HCT116 (cell line): ENCODE measurements at regions not wholly inside any gene's neighbourhood (a gene's known extent, or its start where the extent isn't known, plus 50 kb on each side); places are given as distances from the start of the nearest gene placed in this dataset.

Experiments used
- ATAC-seq: fragments of 200-7000 bp; cut with Tn5 transposase; 2 replicates; pipeline ENCODE4 v1.9.1; 2020; ENCODE audit warnings: mild to moderate bottlenecking, moderate library complexity
- BruUV-seq: library from RNA; stranded (reverse); fragments of 400-500 nt; replicated peaks from 2 replicates; lab custom pipeline; 2021; lab: Mats Ljungman, UMichigan
- CTCF ChIA-PET: fragments of 300-600 bp; sonication (Branson Sonifier 250); formaldehyde crosslinking; loops from one replicate; lab custom pipeline; 2021; ENCODE audit warnings: antibody characterized with exemption; lab: Charles Lee
- POLR2A ChIA-PET: fragments of 300-600, 350-600 bp; sonication (Branson Sonifier 250); formaldehyde crosslinking; loops from one replicate; lab custom pipeline; 2021; ENCODE audit warnings: antibody characterized with exemption; lab: Charles Lee
- RAD21 ChIA-PET, 2 experiments: fragments of 300-600 bp; sonication (Branson Sonifier 250); formaldehyde crosslinking; loops; one replicate each; lab custom pipeline; 2023; ENCODE audit warnings: low total read pairs in 2 of 2; ENCODE audit not compliant: uncharacterized antibody in 2 of 2, unreplicated experiment in 2 of 2, low non-redundant PET in 1 of 2; lab: Charles Lee
- DNase-seq: peaks from one replicate; pipeline ENCODE4 v3.0.0-alpha.2; 2010; ENCODE audit warnings: low read depth, low spot score
- H2AFZ ChIP-seq: fragments of 200-600 bp; shearing (Covaris generic), sonication (generic); 2 replicates; pipeline ENCODE4 v1.6.1; 2017; ENCODE audit warnings: low read depth, mixed run types, mixed read lengths, antibody characterized with exemption, low read length; ENCODE audit not compliant: poor library complexity, severe bottlenecking
- H3K27ac ChIP-seq: 2 replicates; pipeline ENCODE4 v1.5.1; 2012; ENCODE audit warnings: low read depth, low read length
- H3K27me3 ChIP-seq: fragments of 200-600 bp; sonication (generic); 2 replicates; pipeline ENCODE4 v1.6.1; 2016; ENCODE audit warnings: mixed run types, low read length, mixed read lengths; ENCODE audit not compliant: insufficient read depth
- H3K36me3 ChIP-seq, 2 experiments: fragments of 200-500 bp in 1 of 2; fragments of 200-600 bp in 1 of 2; sonication (Bioruptor generic) in 1 of 2; sonication (generic) in 1 of 2; 2 replicates each; pipeline versions ENCODE4 v1.5.1 to v1.6.1; 2014 to 2016; ENCODE audit warnings: low read length in 2 of 2, inconsistent platforms in 1 of 2, mixed read lengths in 1 of 2, mixed run types in 1 of 2; ENCODE audit not compliant: insufficient read depth in 2 of 2, control insufficient read depth in 1 of 2
- H3K4me1 ChIP-seq, 2 experiments: fragments of 200-600 bp in 1 of 2; sonication (generic) in 1 of 2; 2 replicates each; pipeline versions ENCODE4 v1.5.1 to v1.6.1; 2012 to 2017; ENCODE audit warnings: low read length in 2 of 2, inconsistent platforms in 1 of 2, mild to moderate bottlenecking in 1 of 2, mixed read lengths in 1 of 2, mixed run types in 1 of 2, moderate library complexity in 1 of 2; ENCODE audit not compliant: insufficient read depth in 2 of 2, control insufficient read depth in 1 of 2
- H3K4me2 ChIP-seq: fragments of 200-600 bp; sonication (generic); 2 replicates; pipeline ENCODE4 v1.6.1; 2017; ENCODE audit warnings: mixed run types, low read length, mixed read lengths
- H3K4me3 ChIP-seq, 2 experiments: fragments of 200-600 bp in 1 of 2; sonication (generic) in 1 of 2; replicated peaks in 1 of 2; 2 replicates each; pipeline ENCODE4 v1.5.1; 2011 to 2016; ENCODE audit warnings: low read length in 2 of 2, control low read depth in 1 of 2, low read depth in 1 of 2, mild to moderate bottlenecking in 1 of 2, mixed read lengths in 1 of 2, mixed run types in 1 of 2
- H3K79me2 ChIP-seq: fragments of 200-600 bp; sonication (generic); 2 replicates; pipeline ENCODE4 v1.6.1; 2017; ENCODE audit warnings: mild to moderate bottlenecking, mixed run types, low read length, moderate library complexity, mixed read lengths; ENCODE audit not compliant: insufficient read depth
- H3K9ac ChIP-seq: fragments of 200-600 bp; sonication (generic); 2 replicates; pipeline ENCODE4 v1.6.1; 2016; ENCODE audit warnings: low read length, mixed read lengths
- H3K9me2 ChIP-seq: fragments of 200-600 bp; sonication (generic), shearing (Covaris generic); 2 replicates; pipeline ENCODE4 v1.6.1; 2017; ENCODE audit warnings: mixed run types, mild to moderate bottlenecking, moderate library complexity; ENCODE audit not compliant: insufficient read depth
- H3K9me3 ChIP-seq, 2 experiments: fragments of 200-500 bp in 1 of 2; fragments of 200-600 bp in 1 of 2; sonication (Bioruptor generic) in 1 of 2; sonication (generic) in 1 of 2; 2 replicates each; pipeline ENCODE4 v1.6.1; 2014 to 2017; ENCODE audit warnings: low read length in 2 of 2, mixed read lengths in 2 of 2, inconsistent platforms in 1 of 2, low read depth in 1 of 2, mild to moderate bottlenecking in 1 of 2, mixed run types in 1 of 2, moderate library complexity in 1 of 2; ENCODE audit not compliant: control insufficient read depth in 1 of 2, insufficient read depth in 1 of 2
- H4K20me1 ChIP-seq: fragments of 200-600 bp; sonication (generic), shearing (Covaris generic); 2 replicates; pipeline ENCODE4 v1.6.1; 2017; ENCODE audit warnings: mixed run types, mild to moderate bottlenecking, moderate library complexity; ENCODE audit not compliant: insufficient read depth
- CBX3 ChIP-seq: IDR thresholded peaks from 2 replicates; pipeline ENCODE4 v1.6.1; 2012; ENCODE audit warnings: low read depth
- CEBPB ChIP-seq: IDR thresholded peaks from 2 replicates; pipeline ENCODE4 v1.6.1; 2012; ENCODE audit warnings: low read depth
- EGR1 ChIP-seq: IDR thresholded peaks from 2 replicates; pipeline ENCODE4 v1.6.1; 2012; ENCODE audit warnings: low read depth
- EZH2phosphoT487 ChIP-seq: fragments of 200-600 bp; IDR thresholded peaks from 2 replicates; pipeline ENCODE4 v1.6.1; 2018; ENCODE audit warnings: antibody characterized with exemption, borderline replicate concordance
- FOSL1 ChIP-seq: IDR thresholded peaks from 2 replicates; pipeline ENCODE4 v1.6.1; 2012; ENCODE audit warnings: low read depth
- JUND ChIP-seq: IDR thresholded peaks from 2 replicates; pipeline ENCODE4 v1.6.1; 2012
- MAX ChIP-seq: IDR thresholded peaks from 2 replicates; pipeline ENCODE4 v1.6.1; 2012
- POLR2A ChIP-seq: IDR thresholded peaks from 2 replicates; pipeline ENCODE4 v1.7.0; 2011; ENCODE audit warnings: borderline replicate concordance; ENCODE audit not compliant: insufficient read depth, insufficient read length; ENCODE audit errors: extremely low read depth
- POLR2AphosphoS5 ChIP-seq: IDR thresholded peaks from 2 replicates; pipeline ENCODE4 v1.6.1; 2011; ENCODE audit warnings: mild to moderate bottlenecking, low read depth, low read length, moderate library complexity
- SIN3A ChIP-seq: IDR thresholded peaks from 2 replicates; pipeline ENCODE4 v1.6.1; 2012; ENCODE audit warnings: low read depth
- SP1 ChIP-seq: IDR thresholded peaks from 2 replicates; pipeline ENCODE4 v1.6.1; 2012; ENCODE audit warnings: low read depth
- SRF ChIP-seq: IDR thresholded peaks from 2 replicates; pipeline ENCODE4 v1.6.1; 2012; ENCODE audit warnings: low read depth
- TCF7L2 ChIP-seq: IDR thresholded peaks from 2 replicates; pipeline ENCODE4 v1.7.0; 2011; ENCODE audit warnings: borderline replicate concordance, inconsistent platforms; ENCODE audit not compliant: insufficient read depth, insufficient read length; ENCODE audit errors: extremely low read depth
- YY1 ChIP-seq: IDR thresholded peaks from 2 replicates; pipeline ENCODE4 v1.6.1; 2011; ENCODE audit warnings: low read length, low read depth, moderate library complexity, mild to moderate bottlenecking; ENCODE audit not compliant: insufficient replicate concordance; ENCODE audit errors: extremely low read depth
- ZFX ChIP-seq: fragments of 450-650 bp; IDR thresholded peaks from 2 replicates; pipeline ENCODE4 v1.6.1; 2017
- ZNF274 ChIP-seq: fragments of 200-500 bp; sonication (Bioruptor generic); IDR thresholded peaks from 2 replicates; pipeline ENCODE4 v1.6.1; 2014; ENCODE audit warnings: mild to moderate bottlenecking, low read depth, low read length, inconsistent platforms
- intact Hi-C: fragments of 100-400 bp; cut with micrococcal nuclease; formaldehyde crosslinking; loops from 2 replicates; pipeline ENCODE4 v1.10.0; 2022
- TF ChIP-seq, protein P1 (sequence below), 3 experiments: fragments of 200-600 bp in 1 of 3; sonication (generic) in 1 of 3; IDR thresholded peaks in 2 of 3; conservative IDR thresholded peaks in 1 of 3; 2 replicates each; pipeline ENCODE4 v1.5.1; 2012 to 2017; ENCODE audit warnings: low read depth in 2 of 3, low read length in 2 of 3, antibody characterized with exemption in 1 of 3, borderline replicate concordance in 1 of 3, control low read depth in 1 of 3, mild to moderate bottlenecking in 1 of 3, mixed read lengths in 1 of 3, mixed run types in 1 of 3, moderate library complexity in 1 of 3; ENCODE audit not compliant: insufficient read depth in 1 of 3
- TF ChIP-seq, protein P2 (sequence below): IDR thresholded peaks from 2 replicates; pipeline ENCODE4 v1.6.1; 2012; ENCODE audit warnings: low read depth
- TF ChIP-seq, protein P3 (sequence below): IDR thresholded peaks from 2 replicates; pipeline ENCODE4 v1.6.1; 2012

DNA sequence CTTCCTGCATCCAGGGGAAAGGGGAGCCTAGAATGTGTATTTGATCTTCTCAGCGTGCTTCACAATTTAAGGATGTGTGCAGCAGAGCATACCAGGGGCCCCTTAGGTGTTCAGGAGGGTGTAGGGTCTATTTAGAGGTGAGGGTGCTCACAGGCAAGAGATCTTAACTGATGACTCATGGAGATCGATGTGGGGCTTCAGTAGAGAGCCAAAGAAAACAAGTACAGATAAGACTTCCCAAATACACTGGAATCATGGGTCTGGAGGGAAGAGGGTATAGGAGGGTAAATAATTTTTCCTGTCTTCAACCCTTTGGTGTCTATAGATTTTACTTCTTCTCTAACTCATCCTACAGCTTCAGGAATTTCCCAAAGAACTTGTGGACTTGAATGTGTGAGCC, 170.2 kb upstream of the LRRC3B start:
- no peak overlapping the region for H3K27ac ChIP-seq
- no peak overlapping the region for H2AFZ ChIP-seq
- ATAC-seq, result no peak
- no peaks in the 10 kb centered on the region for H3K9me2 ChIP-seq
- intact Hi-C loops, result no loop called here
- no peaks in the 10 kb centered on the region for H3K4me1 ChIP-seq
- no peak overlapping the region for H3K4me3 ChIP-seq
- no peaks in the 10 kb centered on the region; the same call in 1 of the 2 replicates for H4K20me1 ChIP-seq
- no peak for TF ChIP-seq EGR1
- TF ChIP-seq EZH2phosphoT487, result no peak
- no peak for TF ChIP-seq ZNF274
- TF ChIP-seq SIN3A, result no peak
- no peak for TF ChIP-seq ZFX
- TF ChIP-seq, protein P1, sequence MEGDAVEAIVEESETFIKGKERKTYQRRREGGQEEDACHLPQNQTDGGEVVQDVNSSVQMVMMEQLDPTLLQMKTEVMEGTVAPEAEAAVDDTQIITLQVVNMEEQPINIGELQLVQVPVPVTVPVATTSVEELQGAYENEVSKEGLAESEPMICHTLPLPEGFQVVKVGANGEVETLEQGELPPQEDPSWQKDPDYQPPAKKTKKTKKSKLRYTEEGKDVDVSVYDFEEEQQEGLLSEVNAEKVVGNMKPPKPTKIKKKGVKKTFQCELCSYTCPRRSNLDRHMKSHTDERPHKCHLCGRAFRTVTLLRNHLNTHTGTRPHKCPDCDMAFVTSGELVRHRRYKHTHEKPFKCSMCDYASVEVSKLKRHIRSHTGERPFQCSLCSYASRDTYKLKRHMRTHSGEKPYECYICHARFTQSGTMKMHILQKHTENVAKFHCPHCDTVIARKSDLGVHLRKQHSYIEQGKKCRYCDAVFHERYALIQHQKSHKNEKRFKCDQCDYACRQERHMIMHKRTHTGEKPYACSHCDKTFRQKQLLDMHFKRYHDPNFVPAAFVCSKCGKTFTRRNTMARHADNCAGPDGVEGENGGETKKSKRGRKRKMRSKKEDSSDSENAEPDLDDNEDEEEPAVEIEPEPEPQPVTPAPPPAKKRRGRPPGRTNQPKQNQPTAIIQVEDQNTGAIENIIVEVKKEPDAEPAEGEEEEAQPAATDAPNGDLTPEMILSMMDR (IDR thresholded peaks at IDR 0.05 in 2 of 3, conservative IDR thresholded peaks at IDR 0.05 in 1 of 3; ENCODE audit: borderline replicate concordance in 1 of 3, insufficient read depth in 1 of 3, low read depth in 2 of 3, low read length in 2 of 3), result no peak
- TF ChIP-seq, protein P2, sequence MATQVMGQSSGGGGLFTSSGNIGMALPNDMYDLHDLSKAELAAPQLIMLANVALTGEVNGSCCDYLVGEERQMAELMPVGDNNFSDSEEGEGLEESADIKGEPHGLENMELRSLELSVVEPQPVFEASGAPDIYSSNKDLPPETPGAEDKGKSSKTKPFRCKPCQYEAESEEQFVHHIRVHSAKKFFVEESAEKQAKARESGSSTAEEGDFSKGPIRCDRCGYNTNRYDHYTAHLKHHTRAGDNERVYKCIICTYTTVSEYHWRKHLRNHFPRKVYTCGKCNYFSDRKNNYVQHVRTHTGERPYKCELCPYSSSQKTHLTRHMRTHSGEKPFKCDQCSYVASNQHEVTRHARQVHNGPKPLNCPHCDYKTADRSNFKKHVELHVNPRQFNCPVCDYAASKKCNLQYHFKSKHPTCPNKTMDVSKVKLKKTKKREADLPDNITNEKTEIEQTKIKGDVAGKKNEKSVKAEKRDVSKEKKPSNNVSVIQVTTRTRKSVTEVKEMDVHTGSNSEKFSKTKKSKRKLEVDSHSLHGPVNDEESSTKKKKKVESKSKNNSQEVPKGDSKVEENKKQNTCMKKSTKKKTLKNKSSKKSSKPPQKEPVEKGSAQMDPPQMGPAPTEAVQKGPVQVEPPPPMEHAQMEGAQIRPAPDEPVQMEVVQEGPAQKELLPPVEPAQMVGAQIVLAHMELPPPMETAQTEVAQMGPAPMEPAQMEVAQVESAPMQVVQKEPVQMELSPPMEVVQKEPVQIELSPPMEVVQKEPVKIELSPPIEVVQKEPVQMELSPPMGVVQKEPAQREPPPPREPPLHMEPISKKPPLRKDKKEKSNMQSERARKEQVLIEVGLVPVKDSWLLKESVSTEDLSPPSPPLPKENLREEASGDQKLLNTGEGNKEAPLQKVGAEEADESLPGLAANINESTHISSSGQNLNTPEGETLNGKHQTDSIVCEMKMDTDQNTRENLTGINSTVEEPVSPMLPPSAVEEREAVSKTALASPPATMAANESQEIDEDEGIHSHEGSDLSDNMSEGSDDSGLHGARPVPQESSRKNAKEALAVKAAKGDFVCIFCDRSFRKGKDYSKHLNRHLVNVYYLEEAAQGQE, result no peak
- no peak for TF ChIP-seq CBX3
- TF ChIP-seq POLR2AphosphoS5, result no peak
- no peak for TF ChIP-seq MAX
- no peak for TF ChIP-seq YY1
- no peak for TF ChIP-seq JUND
- TF ChIP-seq CEBPB, result no peak
- no peak for TF ChIP-seq FOSL1
- no peak for TF ChIP-seq SRF
- TF ChIP-seq, protein P3, sequence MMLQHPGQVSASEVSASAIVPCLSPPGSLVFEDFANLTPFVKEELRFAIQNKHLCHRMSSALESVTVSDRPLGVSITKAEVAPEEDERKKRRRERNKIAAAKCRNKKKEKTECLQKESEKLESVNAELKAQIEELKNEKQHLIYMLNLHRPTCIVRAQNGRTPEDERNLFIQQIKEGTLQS, result no peak
- TF ChIP-seq SP1, result no peak
- no peak for TF ChIP-seq POLR2A
- no peak for TF ChIP-seq TCF7L2
- TF ChIP-seq, all 23 proteins: peak for 0
- H3K9ac ChIP-seq, result no peak overlapping the region
- peaks cover 0 to 4% of the 10 kb centered on the region in 2 experiments; a peak in 1 of 4 replicates for H3K9me3 ChIP-seq
- POLR2A ChIA-PET, result no interaction called here
- CTCF ChIA-PET, result no interaction called here
- BruUV-seq, result no TSS peak
- RAD21 ChIA-PET, result no interaction called here
- no peaks in the 10 kb centered on the region for H3K27me3 ChIP-seq
- no peaks in the 10 kb centered on the region for H3K79me2 ChIP-seq
- no peaks in the 10 kb centered on the region for H3K36me3 ChIP-seq
- H3K4me2 ChIP-seq, result no peak overlapping the region
- DNase-seq, result no peak
